Type B pancreatic cell (in vitro differentiated cells): ENCODE measurements at regions not wholly inside any gene's neighbourhood (a gene's known extent, or its start where the extent isn't known, plus 50 kb on each side); places are given as distances from the start of the nearest gene placed in this dataset.

Source experiments
- DNase-seq: peaks from one replicate; pipeline ENCODE4 v3.0.0; 2021; ENCODE audit warnings: mixed read lengths; ENCODE audit not compliant: unreplicated experiment; ENCODE audit errors: extremely low spot score
- H3K27ac Mint-ChIP-seq: 2 replicates; pipeline ENCODE4 v1.8.0; 2021; ENCODE audit warnings: mild to moderate bottlenecking, mixed read lengths
- H3K27me3 Mint-ChIP-seq: 2 replicates; pipeline ENCODE4 v1.8.0; 2021; ENCODE audit warnings: mixed read lengths
- H3K36me3 Mint-ChIP-seq: 2 replicates; pipeline ENCODE4 v1.8.0; 2021; ENCODE audit warnings: mixed read lengths
- H3K4me1 Mint-ChIP-seq: one replicate; pipeline ENCODE4 v1.8.0; 2021; ENCODE audit warnings: mixed read lengths; ENCODE audit not compliant: unreplicated experiment
- H3K4me3 Mint-ChIP-seq: 2 replicates; pipeline ENCODE4 v1.8.0; 2021; ENCODE audit warnings: mild to moderate bottlenecking, mixed read lengths
- H3K9me3 Mint-ChIP-seq: 2 replicates; pipeline ENCODE4 v1.8.0; 2021; ENCODE audit warnings: mixed read lengths
- TF ChIP-seq, protein P1 (sequence below): fragments of 200-600 bp; sonication (generic); conservative IDR thresholded peaks from 2 replicates; pipeline ENCODE4 v1.5.0; 2021; ENCODE audit warnings: antibody characterized with exemption, mild to moderate bottlenecking

DNA sequence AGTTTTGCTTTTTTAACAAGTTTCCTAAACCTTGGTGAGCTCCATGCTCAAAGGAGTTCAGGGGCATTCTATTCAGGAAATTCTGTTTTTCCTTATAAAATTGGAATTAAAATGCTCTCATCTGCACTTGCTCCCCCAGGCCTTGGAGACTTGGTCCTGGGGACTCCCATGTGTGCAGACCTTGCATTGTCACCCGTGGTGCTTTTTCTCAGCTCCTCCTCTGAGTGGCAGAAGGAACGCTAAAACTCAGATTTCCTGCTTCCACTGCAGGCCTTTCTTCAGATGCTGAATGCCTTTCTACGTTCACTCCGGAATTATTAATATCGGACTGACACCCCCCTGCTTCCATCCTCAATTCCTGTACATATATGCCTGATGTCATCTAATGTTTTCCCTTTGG, 248.7 kb upstream of the RREB1 start:
- Mint-ChIP-seq H3K9me3 (peaks cover 10% of the 10 kb centered on the region), H3K4me3 (no peak overlapping the region), H3K4me1 (peaks cover 15% of the 10 kb centered on the region), H3K27ac (no peak overlapping the region), H3K36me3 (no peaks in the 10 kb centered on the region), H3K27me3 (no peaks in the 10 kb centered on the region)
- no peak for DNase-seq
- TF ChIP-seq, protein P1, sequence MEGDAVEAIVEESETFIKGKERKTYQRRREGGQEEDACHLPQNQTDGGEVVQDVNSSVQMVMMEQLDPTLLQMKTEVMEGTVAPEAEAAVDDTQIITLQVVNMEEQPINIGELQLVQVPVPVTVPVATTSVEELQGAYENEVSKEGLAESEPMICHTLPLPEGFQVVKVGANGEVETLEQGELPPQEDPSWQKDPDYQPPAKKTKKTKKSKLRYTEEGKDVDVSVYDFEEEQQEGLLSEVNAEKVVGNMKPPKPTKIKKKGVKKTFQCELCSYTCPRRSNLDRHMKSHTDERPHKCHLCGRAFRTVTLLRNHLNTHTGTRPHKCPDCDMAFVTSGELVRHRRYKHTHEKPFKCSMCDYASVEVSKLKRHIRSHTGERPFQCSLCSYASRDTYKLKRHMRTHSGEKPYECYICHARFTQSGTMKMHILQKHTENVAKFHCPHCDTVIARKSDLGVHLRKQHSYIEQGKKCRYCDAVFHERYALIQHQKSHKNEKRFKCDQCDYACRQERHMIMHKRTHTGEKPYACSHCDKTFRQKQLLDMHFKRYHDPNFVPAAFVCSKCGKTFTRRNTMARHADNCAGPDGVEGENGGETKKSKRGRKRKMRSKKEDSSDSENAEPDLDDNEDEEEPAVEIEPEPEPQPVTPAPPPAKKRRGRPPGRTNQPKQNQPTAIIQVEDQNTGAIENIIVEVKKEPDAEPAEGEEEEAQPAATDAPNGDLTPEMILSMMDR, result no peak

DNA sequence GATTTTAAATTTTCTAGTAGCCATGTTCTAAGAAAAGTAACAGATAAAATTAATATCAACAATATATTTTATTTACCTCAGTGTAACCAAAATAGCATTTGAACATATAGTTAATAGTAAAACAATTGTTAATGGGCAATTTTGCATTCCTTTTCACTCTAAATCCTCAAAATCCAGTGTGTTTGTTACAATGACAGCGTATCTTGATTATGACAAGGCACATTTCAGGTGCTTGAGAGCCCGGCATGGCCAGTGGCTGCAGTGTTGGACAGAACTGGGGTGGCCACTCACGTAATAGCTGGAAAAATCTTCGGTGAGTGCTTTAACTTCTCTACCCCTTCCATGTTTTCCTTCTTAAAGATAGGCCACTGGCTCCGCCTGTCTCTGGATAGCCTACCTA, 248.0 kb upstream of the RREB1 start:
- no peaks in the 10 kb centered on the region for H3K27me3 Mint-ChIP-seq
- no peaks in the 10 kb centered on the region for H3K36me3 Mint-ChIP-seq
- H3K9me3 Mint-ChIP-seq, result peaks cover 10% of the 10 kb centered on the region
- H3K4me3 Mint-ChIP-seq, result no peak overlapping the region
- TF ChIP-seq, protein P1, result no peak
- DNase-seq, result no peak
- H3K4me1 Mint-ChIP-seq, result peaks cover 15% of the 10 kb centered on the region
- no peak overlapping the region for H3K27ac Mint-ChIP-seq

DNA sequence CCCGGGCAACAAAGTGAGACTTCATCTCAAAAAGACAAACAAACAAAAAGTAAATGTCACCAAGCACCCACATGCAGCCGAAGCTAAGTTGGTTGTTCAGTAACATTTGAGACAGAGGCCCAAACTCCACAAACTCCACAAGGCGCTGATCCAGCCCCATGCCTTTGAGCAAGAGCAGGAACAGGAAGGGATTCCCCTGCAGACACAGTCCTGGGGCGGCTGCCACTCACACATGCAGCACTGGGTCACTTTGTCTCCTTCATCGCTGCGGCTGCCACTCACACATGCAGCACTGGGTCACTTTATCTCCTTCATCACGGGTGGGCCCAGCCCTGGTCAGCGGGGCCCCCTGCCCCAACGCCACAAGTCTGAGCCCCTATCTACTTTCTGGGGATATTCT, 246.9 kb upstream of the RREB1 start:
- no peak for DNase-seq
- H3K4me3 Mint-ChIP-seq, result no peak overlapping the region
- peaks cover 10% of the 10 kb centered on the region for H3K9me3 Mint-ChIP-seq
- TF ChIP-seq, protein P1, result no peak
- H3K27me3 Mint-ChIP-seq, result no peaks in the 10 kb centered on the region
- H3K36me3 Mint-ChIP-seq, result no peaks in the 10 kb centered on the region
- H3K27ac Mint-ChIP-seq, result no peak overlapping the region
- peaks cover 15% of the 10 kb centered on the region for H3K4me1 Mint-ChIP-seq

DNA sequence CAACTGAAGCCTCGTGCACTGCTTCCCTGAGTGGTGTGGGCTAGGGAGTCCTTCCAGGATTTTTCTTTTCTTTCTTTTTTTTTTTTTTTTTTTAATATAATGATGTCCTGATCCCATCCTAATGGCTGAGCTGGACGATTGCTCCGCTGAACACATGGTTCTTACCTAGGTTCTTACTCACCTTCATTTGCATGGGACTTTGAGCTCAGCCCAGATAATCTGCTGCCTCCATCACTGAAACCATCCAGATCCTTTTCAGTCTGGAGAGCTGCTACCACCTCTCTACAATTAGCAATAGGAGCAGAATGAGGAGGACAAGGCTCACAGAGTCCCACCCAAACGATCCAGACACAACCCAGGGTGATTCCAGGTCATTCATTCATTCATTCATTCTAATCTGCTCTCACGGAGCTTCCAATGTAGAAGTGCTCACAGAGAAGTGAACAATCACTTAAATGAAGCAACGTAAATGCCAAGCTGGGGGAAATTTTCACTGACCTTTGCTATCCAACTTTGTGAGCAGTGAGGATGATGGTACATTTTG, 246.3 kb upstream of the RREB1 start:
- no peaks in the 10 kb centered on the region for H3K27me3 Mint-ChIP-seq
- H3K9me3 Mint-ChIP-seq, result peaks cover 10% of the 10 kb centered on the region
- peaks cover 11% of the 10 kb centered on the region for H3K4me1 Mint-ChIP-seq
- no peak for DNase-seq
- TF ChIP-seq, protein P1, result no peak
- H3K27ac Mint-ChIP-seq, result no peak overlapping the region
- no peaks in the 10 kb centered on the region for H3K36me3 Mint-ChIP-seq
- no peak overlapping the region for H3K4me3 Mint-ChIP-seq

DNA sequence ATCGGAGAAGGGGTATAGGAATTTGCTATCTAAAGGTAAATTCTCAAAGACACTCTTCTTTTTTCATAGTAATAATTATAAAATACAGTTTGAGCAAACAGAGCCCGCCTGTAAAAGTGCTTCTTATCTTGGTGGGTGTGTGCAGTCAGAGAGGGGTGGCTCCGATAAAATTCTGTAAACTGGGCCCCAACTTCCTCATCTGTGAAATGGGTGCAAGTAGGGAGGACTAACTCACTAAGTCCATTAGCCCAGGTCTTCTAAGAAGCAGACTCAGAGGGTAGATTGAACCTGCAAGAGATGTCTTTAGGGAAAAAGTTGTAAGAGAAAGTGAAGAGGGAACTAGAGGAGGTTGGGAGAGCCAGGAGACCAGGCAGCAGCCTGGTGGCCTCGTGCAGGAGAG, 245.8 kb upstream of the RREB1 start:
- Mint-ChIP-seq H3K36me3 (no peaks in the 10 kb centered on the region), H3K4me3 (no peak overlapping the region), H3K27ac (no peak overlapping the region), H3K27me3 (no peaks in the 10 kb centered on the region), H3K9me3 (peaks cover 10% of the 10 kb centered on the region), H3K4me1 (peaks cover 5% of the 10 kb centered on the region)
- TF ChIP-seq, protein P1, result no peak
- no peak for DNase-seq
